Choroid plexus epithelial cell (primary cell): ENCODE measurements at regions not wholly inside any gene's neighbourhood (a gene's known extent, or its start where the extent isn't known, plus 50 kb on each side); places are given as distances from the start of the nearest gene placed in this dataset.
A peak's percentile ranks its signal among the peaks of the same experiment; 100 is the strongest.

Experiments used
- DNase-seq: peaks from one replicate; pipeline ENCODE4 v3.0.0-alpha.2; 2010; ENCODE audit warnings: low read depth
- H3K4me3 ChIP-seq: 2 replicates; pipeline ENCODE4 v1.5.1; 2011; ENCODE audit warnings: low read depth, mild to moderate bottlenecking, control low read depth, low read length, moderate library complexity
- TF ChIP-seq, protein P1 (sequence below): conservative IDR thresholded peaks from 2 replicates; pipeline ENCODE4 v1.5.1; 2011; ENCODE audit warnings: low read depth, mild to moderate bottlenecking, control low read depth, inconsistent platforms, low read length, moderate library complexity

DNA sequence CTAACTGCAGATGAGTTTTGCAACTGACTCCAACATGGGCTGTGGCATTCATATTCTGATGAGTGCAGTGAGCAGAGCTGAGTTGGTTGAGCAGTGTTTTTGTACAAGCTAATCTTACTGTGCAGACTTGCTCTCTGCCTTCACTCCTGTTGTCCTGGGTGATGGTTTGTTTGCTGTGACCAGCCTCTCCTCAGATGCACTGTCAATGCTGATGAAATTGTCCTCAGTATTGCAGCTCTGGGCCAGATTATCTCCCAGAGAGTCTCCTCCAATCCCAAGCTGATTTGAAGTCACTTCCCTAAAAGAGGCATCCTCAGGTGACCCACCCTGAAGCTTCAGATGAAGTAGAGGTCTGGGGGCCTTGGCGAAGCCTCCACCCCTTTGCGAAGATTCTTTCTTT is 581.8 kb downstream of the ACTL7B start:
- TF ChIP-seq, protein P1, sequence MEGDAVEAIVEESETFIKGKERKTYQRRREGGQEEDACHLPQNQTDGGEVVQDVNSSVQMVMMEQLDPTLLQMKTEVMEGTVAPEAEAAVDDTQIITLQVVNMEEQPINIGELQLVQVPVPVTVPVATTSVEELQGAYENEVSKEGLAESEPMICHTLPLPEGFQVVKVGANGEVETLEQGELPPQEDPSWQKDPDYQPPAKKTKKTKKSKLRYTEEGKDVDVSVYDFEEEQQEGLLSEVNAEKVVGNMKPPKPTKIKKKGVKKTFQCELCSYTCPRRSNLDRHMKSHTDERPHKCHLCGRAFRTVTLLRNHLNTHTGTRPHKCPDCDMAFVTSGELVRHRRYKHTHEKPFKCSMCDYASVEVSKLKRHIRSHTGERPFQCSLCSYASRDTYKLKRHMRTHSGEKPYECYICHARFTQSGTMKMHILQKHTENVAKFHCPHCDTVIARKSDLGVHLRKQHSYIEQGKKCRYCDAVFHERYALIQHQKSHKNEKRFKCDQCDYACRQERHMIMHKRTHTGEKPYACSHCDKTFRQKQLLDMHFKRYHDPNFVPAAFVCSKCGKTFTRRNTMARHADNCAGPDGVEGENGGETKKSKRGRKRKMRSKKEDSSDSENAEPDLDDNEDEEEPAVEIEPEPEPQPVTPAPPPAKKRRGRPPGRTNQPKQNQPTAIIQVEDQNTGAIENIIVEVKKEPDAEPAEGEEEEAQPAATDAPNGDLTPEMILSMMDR, result no peak
- H3K4me3 ChIP-seq, result no peak overlapping the region
- no peak for DNase-seq

DNA sequence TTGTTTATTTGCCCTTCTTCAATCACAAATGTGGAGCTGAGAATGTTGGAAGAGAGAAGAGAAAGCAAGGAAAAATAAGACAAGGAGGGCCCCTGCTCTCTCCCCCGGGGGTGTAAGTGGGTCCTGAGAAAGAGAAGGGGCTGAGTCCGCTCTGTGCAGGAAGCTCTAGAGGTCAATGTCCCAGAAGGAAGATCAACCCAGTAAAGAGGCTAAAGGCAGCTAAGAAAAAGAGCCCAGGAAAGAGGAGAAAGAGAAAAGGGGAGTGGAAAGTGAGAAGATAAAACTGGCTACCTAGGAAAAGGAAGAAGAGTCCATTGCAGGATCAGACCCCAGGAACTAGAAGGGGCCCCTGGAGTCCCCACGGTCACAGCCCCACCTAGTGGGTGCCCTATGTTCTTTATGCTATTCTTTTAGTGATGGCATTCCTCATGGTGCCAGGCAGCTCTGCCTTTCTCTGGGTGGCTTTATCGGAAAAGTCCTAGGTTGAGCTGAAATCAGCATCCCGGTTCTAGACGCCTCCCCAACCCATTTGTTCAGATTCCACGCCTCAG is 583.4 kb downstream of the ACTL7B start:
- peak; percentile 76 for DNase-seq
- H3K4me3 ChIP-seq, result peak overlapping the region; percentile 53
- TF ChIP-seq, protein P1, result peak; percentile 83

DNA sequence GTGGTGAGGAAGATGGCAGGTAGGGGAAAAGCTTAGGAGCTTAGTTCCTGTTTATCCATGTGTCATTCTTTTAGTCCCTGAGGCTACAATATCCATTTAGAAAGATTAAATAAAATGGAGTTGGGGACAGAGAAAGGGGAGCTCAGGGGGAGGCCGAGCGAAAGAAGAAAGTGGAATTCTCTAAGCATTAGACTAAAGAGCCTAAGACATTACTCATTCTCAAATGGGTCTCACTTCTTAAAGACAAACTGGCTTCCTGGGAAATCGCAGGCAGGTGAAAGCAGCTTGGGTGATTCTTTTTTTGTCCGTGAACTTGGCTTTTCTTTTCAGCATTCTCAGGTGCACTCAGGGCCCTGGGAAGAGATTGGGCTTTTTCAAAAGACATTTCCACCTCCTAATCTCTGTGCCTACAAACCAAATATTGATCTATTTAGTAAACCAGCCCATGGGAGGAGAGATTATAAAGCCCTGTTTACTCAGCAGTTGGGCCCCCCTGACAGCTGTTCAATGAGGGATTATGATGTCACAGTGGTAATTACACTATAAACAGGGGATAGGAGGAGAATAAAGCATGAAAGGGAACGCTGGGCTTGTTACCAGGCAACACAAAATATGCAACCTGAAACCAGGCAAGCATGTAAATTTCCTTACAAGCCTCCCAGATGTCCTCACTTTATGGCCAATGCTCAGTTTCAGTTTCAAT is 584.0 kb downstream of the ACTL7B start:
- TF ChIP-seq, protein P1, result no peak
- peak; percentile 87 for DNase-seq
- H3K4me3 ChIP-seq, result peak overlapping the region; percentile 53

DNA sequence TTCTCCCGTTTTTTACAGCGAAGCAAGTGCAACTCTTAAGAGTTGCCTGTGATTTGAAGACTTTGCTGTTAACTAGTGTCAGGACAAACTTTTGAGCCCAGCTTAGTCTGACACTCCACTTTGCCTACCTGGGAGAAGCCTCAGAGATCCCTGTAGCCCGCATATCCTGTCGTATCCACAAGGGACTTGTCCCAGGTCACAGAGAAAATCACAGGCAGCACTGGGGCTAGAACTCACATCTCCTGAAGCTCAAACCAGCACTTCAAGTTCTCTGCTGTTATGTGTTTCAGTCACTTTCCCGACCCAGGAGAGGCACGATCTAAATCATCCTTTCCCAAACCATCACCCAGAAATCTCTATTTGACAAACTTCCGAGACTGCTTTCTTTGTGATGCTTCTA is 584.5 kb downstream of the ACTL7B start:
- TF ChIP-seq, protein P1, result no peak
- no peak for DNase-seq
- H3K4me3 ChIP-seq, result no peak overlapping the region

DNA sequence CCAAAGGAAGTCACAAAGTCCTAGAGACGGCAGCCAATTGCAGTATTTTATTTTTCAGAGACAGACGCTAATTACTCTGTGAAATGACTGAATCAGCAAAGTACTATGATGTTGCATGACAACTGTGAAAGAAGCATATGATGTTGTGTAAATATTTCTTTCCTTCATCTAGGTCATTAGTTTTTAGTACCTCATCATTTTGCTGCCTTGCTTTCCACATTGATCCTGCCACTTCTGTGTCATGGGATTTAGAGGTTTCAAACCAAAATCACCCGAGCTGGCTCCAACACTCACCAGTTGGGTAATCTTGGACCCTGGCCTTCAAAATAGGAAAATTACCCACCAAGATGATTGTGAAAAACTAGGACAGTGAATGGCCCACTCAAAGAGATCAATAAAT is 585.2 kb downstream of the ACTL7B start:
- TF ChIP-seq, protein P1, result no peak
- no peak for DNase-seq
- no peak overlapping the region for H3K4me3 ChIP-seq

DNA sequence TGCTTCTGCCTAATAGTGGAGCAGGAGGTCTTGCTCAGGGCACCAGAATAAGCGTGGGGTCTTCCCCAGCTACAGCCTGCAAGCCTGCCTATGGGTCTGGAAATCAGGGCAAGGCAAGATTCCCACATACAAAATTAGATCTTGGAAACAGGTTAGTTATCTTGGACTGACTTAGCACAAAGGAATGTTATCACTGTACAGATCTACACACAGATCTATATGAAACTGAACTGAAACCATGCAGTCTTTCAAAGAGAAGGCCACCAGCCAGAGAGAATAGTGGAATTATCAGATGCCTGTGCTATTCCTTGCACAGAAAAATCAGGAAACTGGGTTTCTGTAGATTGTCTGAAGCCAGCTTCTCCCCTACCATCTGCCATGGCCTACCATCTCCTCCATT is 585.7 kb downstream of the ACTL7B start:
- peak; percentile 10 for DNase-seq
- TF ChIP-seq, protein P1, result no peak
- H3K4me3 ChIP-seq, result no peak overlapping the region

DNA sequence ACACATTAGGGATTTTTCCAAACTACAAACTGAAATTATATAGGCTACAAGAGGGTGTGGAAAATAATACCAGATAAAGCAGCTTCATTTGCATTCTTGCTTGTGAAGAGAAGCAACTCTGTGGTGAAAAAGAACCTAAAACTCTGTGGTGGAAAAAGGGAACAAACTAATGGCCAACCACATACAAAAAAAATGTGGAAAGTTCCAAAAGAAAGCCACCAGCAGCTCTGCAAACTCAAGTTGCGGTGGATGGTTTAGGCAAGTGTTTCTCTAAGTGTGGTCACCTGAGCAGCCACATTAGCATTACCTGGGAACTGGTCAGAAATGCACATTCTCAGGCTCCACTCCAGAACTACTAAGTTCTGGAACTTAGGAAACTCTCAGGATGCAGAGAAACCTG is 586.4 kb downstream of the ACTL7B start:
- DNase-seq, result no peak
- TF ChIP-seq, protein P1, result no peak
- no peak overlapping the region for H3K4me3 ChIP-seq
